ENCODE measurements at regions not wholly inside any gene's neighbourhood (a gene's known extent, or its start where the extent isn't known, plus 50 kb on each side); places are given as distances from the start of the nearest gene placed in this dataset.

DNA sequence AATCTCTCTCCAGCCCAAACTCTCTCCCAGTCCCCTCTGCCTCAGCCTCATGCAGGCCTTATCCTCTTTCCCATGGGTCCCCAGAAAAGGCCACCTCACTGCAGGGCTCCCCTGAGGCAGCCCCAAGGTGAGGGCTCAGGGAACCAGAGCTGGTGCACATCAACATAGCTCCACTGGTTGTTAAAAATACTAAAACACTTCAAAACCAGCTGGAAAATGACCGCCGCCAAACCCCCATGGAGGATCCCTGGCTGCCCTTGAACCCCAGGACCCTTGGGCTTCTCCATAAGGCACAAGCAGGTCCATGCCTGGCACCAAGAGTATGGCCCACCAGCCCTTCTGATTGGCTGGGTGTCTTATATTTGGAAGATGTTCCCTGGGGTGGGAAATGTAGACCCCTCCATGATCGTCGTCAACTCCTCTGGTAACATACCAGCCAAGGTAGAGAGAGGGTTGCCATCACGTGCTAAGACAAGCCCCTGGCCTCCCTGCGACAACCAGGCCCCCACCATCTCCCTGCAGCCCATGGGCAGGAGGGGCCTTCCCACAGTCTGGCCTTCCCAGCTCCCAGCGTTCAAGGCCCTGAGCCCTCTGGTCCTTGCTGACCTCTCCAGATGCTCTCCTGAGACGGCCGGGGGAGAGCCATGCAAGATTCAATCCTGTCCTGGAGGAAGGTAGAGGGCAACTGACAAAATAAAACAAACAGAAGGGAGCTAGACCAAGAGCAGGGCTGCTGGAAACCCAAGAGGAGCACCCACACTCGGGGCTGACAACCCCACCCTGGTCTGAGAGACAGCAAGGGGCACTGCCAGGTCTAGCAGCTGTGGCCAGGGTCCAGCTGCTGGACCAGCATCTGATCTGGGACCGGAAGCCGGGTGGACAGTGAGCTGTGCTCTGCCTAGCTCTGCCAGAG lies 132.1 kb upstream of the PRR20G start:
- Histone ChIP-seq H3K4me3 (no peak overlapping the region), H3K9me3 (no peaks in the 10 kb centered on the region), H3K27me3 (peaks cover 70% of the 10 kb centered on the region), H3K36me3 (no peaks in the 10 kb centered on the region), H3K4me1 (no peaks in the 10 kb centered on the region), H3K27ac (no peak overlapping the region)
- intact Hi-C loops (cut with DNase I; ENCODE audit: low total_unique reads) (no loop called here), in situ Hi-C loops (cut with MboI; ENCODE audit: low pct_ligation_motif_present in 1 of 4, low pct_unique_long_range_greater_than_20kb in 1 of 4, low sequenced_read_pairs in 3 of 4) (no loop called here)
- no peak for TF ChIP-seq POLR2AphosphoS5 (IDR thresholded peaks at IDR 0.05)
- no peak for TF ChIP-seq EP300 (IDR thresholded peaks at IDR 0.05; ENCODE audit: low read depth)
- TF ChIP-seq POLR2A (IDR thresholded peaks at IDR 0.05) = no peak
- TF ChIP-seq, protein P1, sequence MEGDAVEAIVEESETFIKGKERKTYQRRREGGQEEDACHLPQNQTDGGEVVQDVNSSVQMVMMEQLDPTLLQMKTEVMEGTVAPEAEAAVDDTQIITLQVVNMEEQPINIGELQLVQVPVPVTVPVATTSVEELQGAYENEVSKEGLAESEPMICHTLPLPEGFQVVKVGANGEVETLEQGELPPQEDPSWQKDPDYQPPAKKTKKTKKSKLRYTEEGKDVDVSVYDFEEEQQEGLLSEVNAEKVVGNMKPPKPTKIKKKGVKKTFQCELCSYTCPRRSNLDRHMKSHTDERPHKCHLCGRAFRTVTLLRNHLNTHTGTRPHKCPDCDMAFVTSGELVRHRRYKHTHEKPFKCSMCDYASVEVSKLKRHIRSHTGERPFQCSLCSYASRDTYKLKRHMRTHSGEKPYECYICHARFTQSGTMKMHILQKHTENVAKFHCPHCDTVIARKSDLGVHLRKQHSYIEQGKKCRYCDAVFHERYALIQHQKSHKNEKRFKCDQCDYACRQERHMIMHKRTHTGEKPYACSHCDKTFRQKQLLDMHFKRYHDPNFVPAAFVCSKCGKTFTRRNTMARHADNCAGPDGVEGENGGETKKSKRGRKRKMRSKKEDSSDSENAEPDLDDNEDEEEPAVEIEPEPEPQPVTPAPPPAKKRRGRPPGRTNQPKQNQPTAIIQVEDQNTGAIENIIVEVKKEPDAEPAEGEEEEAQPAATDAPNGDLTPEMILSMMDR (IDR thresholded peaks at IDR 0.05) = no peak
- 60 to 89% methylated on average over 3 to 12 of the region's 12 CpGs for WGBS, 2 donors (ENCODE audit: low coverage in 1 of 2)
- DNase-seq = no peak

DNA sequence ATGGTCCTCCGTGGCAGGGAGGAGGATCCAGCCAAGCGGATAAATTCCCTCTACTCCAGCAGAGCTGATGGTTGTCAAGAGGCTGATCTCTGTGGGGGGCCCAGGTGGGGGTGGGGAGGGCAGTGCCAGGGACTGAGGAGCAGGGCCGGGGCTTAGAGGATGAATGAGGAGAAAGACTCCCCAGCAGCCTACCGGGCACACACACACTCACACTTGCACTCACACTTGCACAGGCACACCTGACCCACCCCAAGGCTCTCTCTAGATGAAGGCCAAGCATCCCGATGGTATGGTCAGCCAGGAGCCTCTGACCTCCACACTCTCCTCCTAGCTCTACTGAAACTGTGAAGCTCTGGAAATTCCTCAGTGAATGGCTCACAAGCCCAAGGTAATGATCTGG lies 131.3 kb upstream of the PRR20G start:
- H3K27me3 ChIP-seq = peaks cover 77% of the 10 kb centered on the region

DNA sequence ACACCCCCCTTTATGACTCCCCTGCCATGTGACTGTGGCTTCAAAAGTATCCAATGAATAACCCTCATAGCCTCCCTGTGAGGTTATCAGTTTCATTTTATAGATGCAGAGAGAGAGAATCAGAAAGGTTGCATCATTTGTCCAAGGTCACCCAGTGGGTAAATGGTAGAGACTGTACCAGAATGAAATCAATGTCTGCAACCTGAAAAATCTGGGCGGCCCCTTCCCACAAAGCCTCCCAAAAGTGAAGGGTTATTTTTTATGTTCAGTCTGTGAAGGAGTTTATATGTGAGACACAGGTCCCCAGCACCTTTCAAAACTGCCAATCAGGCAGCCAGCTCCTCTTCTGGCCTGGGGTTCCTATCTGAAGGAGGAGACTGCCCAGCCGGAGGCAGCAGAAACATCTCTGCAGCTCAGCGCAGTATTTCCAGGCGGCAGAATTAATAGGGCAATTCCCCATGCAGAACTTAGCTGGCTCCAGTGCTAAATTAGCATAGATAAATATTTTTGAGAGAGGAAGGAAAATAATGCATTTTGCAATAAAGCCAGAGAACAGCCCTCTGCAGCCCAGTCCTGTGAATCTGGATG lies 130.8 kb upstream of the PRR20G start:
- peaks cover 0 to 1% (median 0%) of the 10 kb centered on the region in 4 donors for H3K4me1 ChIP-seq
- no peaks in the 10 kb centered on the region for H3K36me3 ChIP-seq
- in situ Hi-C loops (cut with MboI; ENCODE audit: low pct_ligation_motif_present in 1 of 4, low pct_unique_long_range_greater_than_20kb in 1 of 4, low sequenced_read_pairs in 3 of 4) = no loop called here
- 83 to 100% methylated on average over 3 to 4 of the region's 4 CpGs for WGBS, 2 donors (ENCODE audit: low coverage in 1 of 2)
- no peak for DNase-seq
- TF ChIP-seq POLR2A (IDR thresholded peaks at IDR 0.05) (no peak), POLR2AphosphoS5 (IDR thresholded peaks at IDR 0.05) (no peak), EP300 (IDR thresholded peaks at IDR 0.05; ENCODE audit: low read depth) (no peak)
- TF ChIP-seq, protein P1 (IDR thresholded peaks at IDR 0.05) = no peak
- no peaks in the 10 kb centered on the region for H3K9me3 ChIP-seq
- H3K27ac ChIP-seq = no peak overlapping the region
- H3K4me3 ChIP-seq = no peak overlapping the region
- H3K27me3 ChIP-seq = peaks cover 78% of the 10 kb centered on the region
- intact Hi-C loops (cut with DNase I; ENCODE audit: low total_unique reads) = no loop called here

More for the DNA sequence above, 131.3 kb upstream of the PRR20G start:
- H3K4me3 ChIP-seq = no peak overlapping the region
- no peaks in the 10 kb centered on the region for H3K36me3 ChIP-seq
- no peaks in the 10 kb centered on the region for H3K9me3 ChIP-seq
- 66% methylated on average over 5 of the region's 5 CpGs; no CpG with 5 or more reads in 1 of the 2 donors for WGBS, 2 donors (ENCODE audit: low coverage in 1 of 2)
- no peak overlapping the region for H3K27ac ChIP-seq
- intact Hi-C loops (cut with DNase I; ENCODE audit: low total_unique reads) = no loop called here
- H3K4me1 ChIP-seq = no peaks in the 10 kb centered on the region
- in situ Hi-C loops (cut with MboI; ENCODE audit: low pct_ligation_motif_present in 1 of 4, low pct_unique_long_range_greater_than_20kb in 1 of 4, low sequenced_read_pairs in 3 of 4) = no loop called here
- no peak for TF ChIP-seq POLR2AphosphoS5 (IDR thresholded peaks at IDR 0.05)
- TF ChIP-seq, protein P1 (IDR thresholded peaks at IDR 0.05) = no peak
- TF ChIP-seq POLR2A (IDR thresholded peaks at IDR 0.05) = no peak
- no peak for TF ChIP-seq EP300 (IDR thresholded peaks at IDR 0.05; ENCODE audit: low read depth)
- DNase-seq = no peak

DNA sequence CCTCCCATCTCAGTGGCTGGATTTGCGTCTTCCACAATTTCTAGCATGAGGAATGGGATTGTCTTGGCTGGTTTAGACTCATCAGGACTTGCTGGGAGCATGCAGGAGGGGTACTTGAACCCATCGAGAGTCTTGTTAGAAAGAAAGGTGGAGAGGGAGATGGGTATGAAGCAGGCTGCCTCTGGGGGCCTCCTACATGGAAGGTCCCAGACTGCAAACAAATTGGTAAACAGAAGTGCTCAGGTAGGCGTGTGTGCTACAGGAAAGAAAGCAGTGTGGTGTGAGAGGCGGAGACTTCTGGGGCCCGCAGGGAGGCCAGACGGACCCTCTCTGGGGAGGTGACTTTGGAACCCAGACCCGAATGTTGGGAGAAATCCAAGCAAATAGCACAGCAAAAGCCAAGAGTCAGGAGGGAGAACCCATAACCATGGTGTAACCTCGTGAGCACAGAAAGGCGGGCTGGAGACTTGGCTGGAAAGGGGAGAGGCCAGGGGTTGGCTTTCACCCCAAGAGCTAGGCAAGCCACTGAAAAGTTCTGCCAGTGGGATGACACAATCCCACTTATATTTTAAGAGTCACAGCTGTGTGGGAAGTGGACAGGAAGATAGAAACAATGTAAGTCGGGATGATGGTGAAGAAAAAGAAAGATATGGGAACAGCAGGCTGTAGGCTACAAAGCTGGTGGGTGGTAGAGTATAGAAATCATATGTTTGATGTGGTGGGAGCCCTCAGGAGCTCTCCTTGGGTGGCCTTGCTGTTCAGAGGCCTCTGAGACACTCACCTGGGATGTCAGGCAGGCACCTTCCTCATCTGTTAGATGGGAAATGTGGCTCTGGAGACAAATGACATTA lies 130.1 kb upstream of the PRR20G start:
- TF ChIP-seq POLR2AphosphoS5 (IDR thresholded peaks at IDR 0.05) (no peak), POLR2A (IDR thresholded peaks at IDR 0.05) (no peak), EP300 (IDR thresholded peaks at IDR 0.05; ENCODE audit: low read depth) (no peak)
- TF ChIP-seq, protein P1 (IDR thresholded peaks at IDR 0.05) = no peak
- in situ Hi-C loops (cut with MboI; ENCODE audit: low pct_ligation_motif_present in 1 of 4, low pct_unique_long_range_greater_than_20kb in 1 of 4, low sequenced_read_pairs in 3 of 4) = no loop called here
- peak; percentile 11 for DNase-seq
- 61 to 73% methylated on average over 5 to 10 of the region's 10 CpGs for WGBS, 2 donors (ENCODE audit: low coverage in 1 of 2)
- H3K36me3 ChIP-seq = no peaks in the 10 kb centered on the region
- no peak overlapping the region for H3K4me3 ChIP-seq
- peaks cover 76% of the 10 kb centered on the region for H3K27me3 ChIP-seq
- H3K27ac ChIP-seq = no peak overlapping the region
- intact Hi-C loops (cut with DNase I; ENCODE audit: low total_unique reads) = no loop called here
- no peaks in the 10 kb centered on the region for H3K9me3 ChIP-seq
- peaks cover 0 to 7% (median 0%) of the 10 kb centered on the region in 4 donors for H3K4me1 ChIP-seq
